GM19240 (cell line): ENCODE measurements at regions not wholly inside any gene's neighbourhood (a gene's known extent, or its start where the extent isn't known, plus 50 kb on each side); places are given as distances from the start of the nearest gene placed in this dataset.

ENCODE experiments used
- DNase-seq: peaks from one replicate; pipeline ENCODE4 v3.0.0; 2011; ENCODE audit warnings: low spot score; ENCODE audit not compliant: insufficient read length

DNA sequence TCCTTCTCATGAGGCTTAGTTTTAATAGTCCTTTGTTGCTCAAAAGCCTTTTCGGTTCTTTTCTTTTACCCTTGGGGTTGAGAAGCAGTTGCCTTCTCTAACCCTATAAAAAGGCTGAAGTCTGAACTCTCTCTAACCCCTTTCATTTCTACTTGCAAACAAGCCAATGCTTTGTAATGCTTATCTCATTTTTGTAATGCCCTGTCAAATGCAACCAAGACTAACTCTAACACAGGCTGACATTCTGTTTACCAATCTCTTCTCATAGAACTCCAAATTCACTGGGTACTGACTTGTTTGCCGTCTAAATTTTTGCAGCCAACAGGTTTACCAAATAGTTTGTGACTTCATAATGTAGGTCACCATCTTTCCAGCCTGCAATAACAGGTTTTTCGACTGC is 233.9 kb upstream of the SNX7 start:
- DNase-seq = no peak

DNA sequence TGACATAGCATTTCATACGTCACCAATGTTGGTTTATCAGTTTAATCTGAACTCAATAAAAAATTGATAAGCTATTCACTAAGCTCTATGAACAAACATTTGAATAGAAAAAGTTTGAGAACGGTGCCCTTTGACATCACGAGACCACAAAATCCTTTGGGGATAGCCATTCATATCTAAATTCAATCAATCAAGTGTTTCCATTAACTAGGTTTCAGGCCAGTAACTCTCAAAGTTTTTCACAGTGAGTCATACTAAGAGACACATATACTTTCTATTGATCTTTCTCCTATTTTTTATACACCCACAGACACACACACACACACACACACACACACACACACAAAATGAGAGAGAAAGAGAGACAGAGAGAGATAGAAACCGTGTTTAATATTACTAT is 235.4 kb upstream of the SNX7 start:
- DNase-seq = no peak

DNA sequence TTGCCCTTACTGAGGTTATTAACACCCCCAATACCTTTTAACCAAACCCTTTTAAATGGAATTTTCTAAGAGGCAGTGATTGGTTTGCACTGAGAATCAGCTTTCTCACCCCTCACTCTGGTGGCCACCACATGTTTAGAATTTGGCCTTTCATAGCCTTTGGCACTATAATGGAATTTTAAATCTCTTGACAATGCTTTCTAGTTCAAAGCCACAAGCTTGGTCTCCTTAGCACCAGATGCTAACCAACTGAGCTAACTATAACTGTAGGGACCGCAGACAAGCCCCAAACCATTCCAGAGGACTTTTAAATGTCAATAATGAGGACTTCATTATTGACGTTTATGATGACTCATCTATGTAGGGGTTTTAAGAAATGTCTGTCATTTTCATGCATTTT is 238.7 kb upstream of the SNX7 start:
- DNase-seq = no peak

DNA sequence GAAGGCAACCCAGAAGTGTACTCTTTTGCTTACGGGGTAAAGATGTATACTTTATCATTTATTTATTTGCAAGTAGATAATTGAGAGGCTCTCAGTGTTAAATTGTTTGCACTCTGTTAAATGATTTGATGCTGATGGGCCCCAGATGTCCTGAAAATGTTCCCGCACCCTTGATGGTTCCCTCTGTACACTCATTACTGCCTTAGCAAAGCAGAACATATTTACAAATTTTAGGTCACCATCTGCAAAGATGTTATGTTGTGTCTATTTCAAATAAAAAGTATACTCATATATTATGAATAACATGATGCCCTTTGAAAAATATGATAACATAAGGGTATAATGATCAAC is 240.5 kb upstream of the SNX7 start:
- no peak for DNase-seq

DNA sequence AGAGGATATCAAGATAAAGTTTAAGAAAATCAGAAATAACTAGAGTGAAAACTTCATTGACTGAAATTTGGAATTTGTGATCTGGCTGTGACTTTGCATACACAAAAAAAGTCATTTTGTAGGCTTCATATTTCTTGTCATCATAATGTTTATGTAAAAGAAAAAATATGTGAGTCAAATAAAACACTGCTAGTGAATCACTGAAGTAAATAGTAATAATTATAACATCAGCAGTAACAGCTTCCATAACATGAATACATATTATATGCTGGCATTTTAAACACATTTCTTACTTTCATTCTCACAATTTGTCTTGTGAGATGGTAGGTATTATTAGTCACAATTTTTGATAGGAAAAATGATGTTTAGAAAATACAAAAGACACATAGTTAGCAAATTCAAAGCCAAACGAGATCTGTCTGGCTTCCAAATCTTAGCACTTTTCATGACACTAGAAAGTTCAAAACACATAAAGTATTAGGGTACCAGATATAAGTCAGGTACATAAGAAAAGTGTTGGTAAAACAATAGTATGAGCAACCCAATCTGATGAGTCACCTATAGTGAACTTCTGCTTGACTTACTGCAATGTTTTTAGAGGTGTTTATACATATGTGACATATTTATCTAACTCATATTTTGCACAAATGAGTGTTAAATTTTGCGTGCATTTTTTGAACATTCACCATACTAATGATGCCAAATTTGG is 241.0 kb upstream of the SNX7 start:
- DNase-seq = no peak

DNA sequence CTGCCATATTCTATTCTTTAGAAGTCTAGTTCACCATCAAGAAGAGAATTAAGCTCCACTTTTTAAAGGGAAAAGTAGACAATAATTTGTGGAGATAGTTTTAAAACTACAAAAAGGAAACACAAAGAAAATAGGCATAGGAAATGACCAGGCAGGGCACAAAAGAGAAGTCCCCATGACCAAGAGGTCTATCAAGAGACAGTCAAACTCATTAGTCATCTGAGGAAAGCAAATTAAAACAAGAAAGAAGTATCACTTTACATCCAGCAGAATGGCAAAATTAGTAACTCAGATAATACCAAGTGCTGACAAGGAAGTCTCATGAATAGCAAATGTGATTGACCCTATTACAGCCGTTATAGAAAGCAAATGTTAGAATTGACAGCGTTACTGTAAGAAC is 243.7 kb upstream of the SNX7 start:
- no peak for DNase-seq

DNA sequence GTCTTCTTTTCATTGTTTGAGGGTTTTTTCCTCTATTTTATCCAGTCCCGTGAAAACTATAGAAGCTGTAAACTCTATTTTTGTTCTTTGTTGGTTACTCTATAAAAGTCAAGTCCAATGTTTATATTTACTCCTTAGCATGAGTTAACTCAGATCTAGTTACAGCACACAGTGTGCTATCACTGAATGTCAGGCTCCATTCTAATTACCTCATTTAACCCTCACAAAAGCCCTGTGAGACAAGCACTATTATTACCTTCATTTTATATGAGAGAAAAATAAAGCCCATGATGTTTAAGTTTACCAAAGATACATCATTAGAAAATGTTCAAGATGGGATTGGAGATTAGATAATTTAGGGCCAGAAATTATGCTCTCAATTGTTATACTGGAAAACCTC is 251.4 kb upstream of the SNX7 start:
- DNase-seq = no peak

DNA sequence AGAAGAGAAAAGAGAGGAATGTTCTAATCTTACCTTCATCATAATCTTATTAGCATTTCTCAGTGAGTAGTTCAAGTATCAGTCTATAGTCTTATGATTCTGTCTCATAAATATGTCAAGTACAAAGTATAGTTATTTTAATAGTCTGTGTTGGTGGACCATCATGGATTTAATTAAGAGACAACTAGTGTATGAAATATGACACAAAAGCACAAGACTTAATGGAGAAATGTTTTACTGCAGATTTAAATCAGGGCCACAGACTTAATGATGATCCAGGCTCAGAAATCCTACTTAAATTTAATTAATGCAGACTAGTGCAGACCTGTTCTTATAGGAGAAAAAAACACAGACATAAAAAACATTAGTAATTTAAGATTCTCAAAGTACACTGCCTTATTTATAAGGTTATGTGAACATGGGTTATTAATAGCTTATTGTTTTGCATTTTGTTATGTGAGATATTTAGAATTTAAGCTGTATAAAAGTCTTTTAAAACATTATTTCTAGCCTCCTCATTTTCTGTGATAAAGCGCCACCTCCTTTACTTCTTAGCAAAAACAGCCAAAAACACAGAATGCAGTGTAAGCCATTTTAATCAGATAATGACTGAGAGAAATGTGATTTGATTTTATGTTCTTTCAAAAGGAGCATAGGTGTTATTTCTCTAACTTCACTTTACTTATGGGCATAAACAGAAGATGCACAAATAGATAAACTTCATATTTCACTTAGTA is 255.0 kb upstream of the SNX7 start:
- DNase-seq = no peak

DNA sequence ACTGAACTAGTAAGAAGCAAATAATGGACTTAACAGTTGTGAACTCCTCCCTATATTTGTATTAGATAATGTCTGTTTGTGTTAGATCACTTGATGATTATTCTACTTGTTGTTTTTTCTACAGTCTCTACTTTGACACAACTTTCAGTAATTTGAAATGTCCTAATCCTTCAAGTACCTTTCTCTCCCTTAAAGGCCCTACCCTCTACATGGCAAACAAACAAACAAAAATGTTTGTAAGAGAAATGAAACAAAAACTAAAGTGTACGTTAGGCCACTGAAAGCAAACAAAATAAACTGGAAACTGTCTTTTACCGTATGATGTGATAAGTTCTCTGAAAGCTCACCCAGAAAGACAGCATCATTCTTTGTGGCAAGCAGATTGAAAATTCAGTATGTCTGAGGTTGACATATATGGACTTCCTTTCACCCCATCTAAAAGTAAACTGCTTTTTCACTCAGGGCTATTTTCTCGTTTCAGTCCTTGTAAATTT is 255.9 kb upstream of the SNX7 start:
- DNase-seq = no peak

DNA sequence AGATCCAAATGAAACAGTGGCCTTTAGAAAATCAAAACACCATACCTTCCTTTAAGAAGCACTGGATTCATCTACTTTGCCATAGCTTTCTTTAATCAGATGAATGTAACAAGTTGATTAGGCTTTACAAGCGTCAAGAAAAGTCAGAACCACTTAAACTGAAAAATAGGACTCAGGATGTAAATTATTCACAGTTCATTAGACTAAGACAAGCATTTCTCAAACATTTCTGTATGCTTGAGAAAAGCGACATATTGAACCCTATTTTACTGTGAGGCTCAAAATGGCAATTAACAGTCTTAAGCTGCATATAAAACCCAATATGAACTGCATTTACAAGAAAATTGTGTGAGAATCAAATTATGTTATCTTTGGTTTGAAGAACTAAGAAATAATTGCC is 256.7 kb upstream of the SNX7 start:
- DNase-seq = no peak

DNA sequence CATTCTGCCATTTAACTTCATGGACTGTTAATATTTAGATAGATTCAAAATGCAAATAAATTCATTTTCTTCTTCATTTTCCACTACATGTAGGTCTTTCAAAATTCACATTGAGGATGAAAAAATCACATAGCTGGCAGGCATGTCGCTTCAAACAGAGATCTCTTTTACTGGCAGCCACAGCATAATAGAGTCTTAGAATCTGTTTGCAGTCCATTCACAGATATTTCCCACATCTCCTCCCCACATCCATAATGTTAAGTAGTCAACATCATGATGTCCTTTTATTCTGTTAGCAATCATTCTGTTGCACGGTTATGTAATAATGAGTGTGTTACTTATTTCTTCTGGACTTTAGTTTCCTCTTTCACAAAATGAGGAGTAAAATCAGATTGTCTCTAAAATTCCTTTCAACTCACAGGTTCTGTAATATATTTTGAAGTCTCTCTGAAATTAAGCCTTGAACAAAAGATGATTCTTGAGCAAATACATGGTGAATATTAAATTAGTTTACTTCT is 257.5 kb upstream of the SNX7 start:
- DNase-seq = no peak

DNA sequence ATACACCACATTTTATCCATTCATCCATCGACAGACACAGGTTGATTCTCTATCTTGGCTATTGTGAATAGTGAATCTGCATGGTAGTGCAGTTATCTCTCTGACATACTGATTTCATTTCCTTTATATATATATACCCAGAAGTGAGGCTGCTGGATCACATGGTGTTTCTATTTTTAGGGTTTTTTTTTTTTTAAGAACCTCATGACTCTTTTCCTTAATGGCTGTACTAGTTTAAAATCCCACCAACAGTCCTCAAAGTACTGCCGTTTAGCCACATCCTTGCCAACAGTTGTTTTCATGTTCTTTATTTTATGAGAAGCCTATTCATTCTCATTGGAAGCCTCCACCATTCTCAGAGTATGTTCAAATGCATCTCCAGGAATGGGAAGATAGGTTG is 258.7 kb upstream of the SNX7 start:
- no peak for DNase-seq

DNA sequence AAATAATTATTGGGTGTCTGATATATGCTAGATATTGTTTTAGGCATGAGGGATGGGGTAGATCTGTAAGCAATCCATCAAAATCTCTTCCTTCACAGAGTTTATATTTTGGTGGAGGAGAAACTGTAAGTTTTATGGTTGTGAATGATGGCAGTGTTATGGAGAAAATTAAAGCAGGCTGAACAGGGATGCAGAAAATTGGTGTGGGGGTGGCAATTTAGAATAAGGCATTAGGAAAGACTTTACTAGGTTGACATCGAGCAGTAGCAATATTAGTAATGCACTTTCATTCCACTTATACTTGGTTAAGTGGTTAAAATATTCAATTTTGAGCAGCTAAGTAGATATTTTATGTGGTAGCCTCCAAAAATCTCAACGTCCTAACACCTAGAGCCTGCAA is 261.1 kb upstream of the SNX7 start:
- no peak for DNase-seq

DNA sequence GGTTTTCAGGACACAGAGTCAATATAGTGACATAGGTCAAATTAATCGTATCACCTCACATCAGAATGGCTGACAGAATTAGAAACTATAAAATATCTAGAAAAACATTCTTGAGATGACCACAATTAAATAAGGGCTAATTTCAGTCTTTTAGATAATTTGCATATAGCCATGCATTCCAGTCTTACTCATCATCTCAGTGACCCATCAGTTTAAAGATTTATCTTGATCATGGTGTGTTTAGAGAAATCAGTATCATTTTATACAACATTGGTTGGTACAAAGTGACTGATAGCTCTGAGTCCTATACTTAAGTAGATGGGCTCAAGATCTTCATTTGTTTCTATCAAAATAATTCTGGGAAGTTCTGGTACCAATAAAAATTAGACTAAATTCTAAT is 262.3 kb upstream of the SNX7 start:
- DNase-seq = no peak

DNA sequence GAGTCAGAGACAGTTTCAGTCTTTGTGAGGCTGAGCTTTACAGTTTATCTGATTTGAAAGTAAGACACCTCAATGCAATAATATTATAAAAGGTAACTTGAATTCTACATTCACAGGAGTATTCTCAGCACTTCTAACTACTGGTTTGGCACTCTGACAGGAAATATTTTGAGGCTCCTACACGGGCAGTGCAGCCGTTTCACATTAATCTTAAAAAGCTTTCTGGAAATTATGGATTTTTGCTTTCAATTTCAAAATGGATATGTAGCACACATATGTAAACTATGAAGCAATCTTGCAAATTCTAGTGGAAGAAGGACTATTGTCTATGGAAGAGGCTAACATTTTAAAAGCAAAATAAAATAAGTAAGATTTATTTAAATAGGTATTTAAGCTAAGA is 262.9 kb upstream of the SNX7 start:
- no peak for DNase-seq

DNA sequence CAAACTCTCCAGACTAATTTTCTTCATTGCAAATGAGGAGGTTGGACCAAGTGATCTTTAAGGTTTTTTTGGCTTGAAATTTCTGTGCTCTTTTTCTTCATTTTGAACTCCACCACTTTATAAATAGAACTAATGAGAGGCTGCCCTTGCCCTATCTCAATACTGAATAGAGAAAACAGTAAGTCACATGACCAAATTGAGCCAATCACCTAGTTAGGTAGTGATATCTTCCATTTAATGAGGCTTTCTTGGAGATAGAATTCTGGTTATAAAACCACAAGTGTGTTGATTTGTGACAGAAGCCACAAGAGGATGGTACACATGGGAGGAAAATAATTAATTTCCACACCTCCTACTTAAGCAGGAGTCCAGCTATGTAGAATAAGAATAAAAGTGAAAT is 263.4 kb upstream of the SNX7 start:
- no peak for DNase-seq

DNA sequence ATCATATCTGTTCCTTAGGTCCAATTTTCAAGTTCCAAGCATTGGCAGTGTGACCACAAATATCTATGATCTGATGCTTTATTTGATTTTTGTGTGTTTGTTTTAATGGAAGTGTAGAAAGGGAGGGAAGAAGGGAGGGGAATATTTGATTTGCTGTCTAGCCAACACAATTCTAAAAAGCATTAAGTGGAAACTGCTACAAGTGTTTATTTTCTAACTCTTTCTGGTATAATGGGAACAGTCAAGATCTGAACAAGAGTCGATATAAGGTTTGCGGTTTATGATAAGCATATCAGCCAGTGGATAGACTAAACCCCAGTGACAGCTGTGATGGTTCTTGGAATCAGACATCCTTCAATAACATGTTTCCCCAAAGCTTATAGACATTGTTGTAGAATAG is 267.8 kb upstream of the SNX7 start:
- no peak for DNase-seq

DNA sequence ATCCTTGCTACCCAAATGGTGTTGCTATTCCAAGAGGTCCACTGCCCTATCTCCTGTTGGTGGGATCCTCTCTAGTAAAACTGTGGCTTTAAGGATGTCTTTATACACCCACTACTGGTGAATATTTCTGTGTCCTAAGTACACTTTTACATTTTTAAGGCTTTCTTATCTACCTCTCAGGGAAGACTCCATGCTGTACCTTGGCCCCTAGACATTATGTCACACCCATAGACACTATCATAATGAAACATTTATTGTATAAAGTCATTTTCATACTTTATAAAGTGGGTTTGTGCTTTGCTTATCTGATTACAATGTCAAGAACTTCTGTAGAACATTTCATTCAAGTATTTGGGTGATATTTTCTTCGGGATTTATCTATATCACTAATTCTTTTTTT is 270.3 kb upstream of the SNX7 start:
- DNase-seq = no peak

DNA sequence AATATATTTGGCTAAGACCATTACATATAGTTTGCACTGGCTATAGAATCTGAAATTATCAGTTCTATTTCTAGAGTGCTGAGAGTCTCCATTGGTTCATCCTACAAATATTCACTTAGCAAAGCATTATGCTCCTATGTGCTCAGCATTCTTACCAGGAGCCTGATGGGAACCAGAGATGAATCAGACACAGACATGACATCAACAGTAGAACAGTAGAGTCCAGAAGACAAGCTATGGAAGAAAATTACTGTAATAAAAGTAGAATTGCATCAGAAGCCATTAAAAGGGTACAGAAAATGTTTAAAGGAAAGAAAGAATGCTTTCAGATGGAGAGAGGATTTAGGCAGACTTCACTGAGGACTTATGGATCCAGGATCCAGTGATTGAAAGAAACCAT is 271.7 kb upstream of the SNX7 start:
- DNase-seq = no peak

DNA sequence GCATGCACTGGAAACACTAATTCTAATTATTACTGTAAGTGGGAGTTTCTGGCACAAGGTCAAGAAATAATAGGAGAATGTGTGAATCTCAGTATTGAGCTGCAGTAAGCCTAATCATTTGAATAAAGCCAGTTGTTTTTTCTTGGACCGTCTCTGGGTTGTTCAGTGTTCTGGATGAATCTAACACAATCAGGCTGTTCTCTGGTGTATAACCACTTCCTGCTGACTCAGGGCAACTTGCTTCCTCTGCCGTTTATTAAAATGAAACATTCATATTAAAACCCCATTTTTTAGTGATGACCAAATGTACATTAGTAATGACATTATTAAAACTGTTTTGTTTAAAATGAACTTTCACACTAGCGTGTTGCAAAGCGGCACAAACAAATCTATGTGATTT is 273.1 kb upstream of the SNX7 start:
- DNase-seq = no peak

DNA sequence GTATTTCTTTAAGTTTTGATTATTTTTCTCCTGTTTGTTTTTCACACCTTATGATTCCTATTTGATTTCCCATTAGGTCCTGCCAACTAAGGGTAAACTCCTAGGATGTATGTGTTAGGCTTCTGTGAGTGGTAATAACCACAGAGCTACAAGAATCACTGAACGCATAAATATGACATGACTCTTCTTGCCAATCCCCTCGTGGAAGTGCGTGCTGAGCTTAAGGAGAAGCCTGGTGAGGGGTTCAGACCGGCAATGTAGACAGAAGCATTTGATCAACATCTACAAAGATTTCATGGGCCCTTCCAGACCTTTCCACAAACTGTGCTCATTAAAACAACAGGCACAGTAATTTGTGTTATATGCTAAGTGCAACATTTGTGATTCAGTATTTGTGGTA is 273.8 kb upstream of the SNX7 start:
- no peak for DNase-seq

DNA sequence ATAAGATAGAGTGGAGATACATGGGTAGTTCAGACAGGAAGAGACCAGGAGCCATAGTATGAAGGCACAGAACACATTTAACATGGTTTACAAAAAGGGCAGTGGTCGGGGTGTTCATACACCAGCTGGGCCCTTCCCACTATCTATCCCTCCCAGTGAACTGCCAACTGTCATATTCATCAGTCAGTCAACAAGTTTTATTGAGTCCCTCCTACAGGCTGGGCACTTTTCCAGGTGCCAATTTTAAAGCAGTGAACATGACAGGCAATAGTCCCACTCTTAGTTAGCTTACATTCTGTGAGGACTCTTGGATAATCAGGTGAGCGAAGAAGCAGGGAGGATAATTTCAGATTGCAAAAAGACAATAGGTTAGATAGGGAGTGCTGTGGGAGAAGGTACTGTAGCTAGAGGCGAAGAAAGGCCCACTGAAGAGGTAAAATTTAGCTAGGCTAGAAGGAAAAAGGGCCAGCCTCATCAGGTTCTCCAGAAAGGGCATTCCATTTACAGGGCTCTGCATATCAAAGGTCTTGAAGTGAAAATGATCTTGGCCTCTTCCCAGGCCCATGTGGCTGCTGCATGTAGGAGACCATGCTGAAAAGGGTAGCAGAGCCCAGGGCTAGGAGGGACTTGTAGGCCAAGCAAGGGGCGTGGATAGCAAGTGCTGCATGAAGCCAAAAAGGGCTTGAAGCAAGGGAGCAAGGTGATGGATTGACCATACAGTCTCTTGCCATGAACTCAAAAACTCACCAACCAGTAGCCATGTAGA is 274.7 kb upstream of the SNX7 start:
- no peak for DNase-seq
